OCI-LY7 (cell line): ENCODE measurements at regions not wholly inside any gene's neighbourhood (a gene's known extent, or its start where the extent isn't known, plus 50 kb on each side); places are given as distances from the start of the nearest gene placed in this dataset.

Experiments
- BruUV-seq: library from RNA; stranded (reverse); fragments of 400-500 nt; replicated peaks from 2 replicates; lab custom pipeline; 2021; lab: Mats Ljungman, UMichigan
- CTCF ChIA-PET: fragments of 300-600 bp; sonication (Branson Sonifier 250); formaldehyde crosslinking; loops from one replicate; lab custom pipeline; 2022; ENCODE audit warnings: antibody characterized with exemption; ENCODE audit not compliant: unreplicated experiment; lab: Charles Lee
- POLR2A ChIA-PET: fragments of 300-600 bp; sonication (Branson Sonifier 250); formaldehyde crosslinking; loops from one replicate; lab custom pipeline; 2022; ENCODE audit warnings: antibody characterized with exemption; lab: Charles Lee
- DNase-seq: peaks from one replicate; pipeline ENCODE4 v3.0.0-alpha.2; 2015; ENCODE audit warnings: low spot score
- H2AFZ ChIP-seq: fragments of 200-600 bp; sonication (generic), shearing (Covaris generic); 2 replicates; pipeline ENCODE4 v1.6.1; 2014; ENCODE audit warnings: mild to moderate bottlenecking, antibody characterized with exemption, low read length, moderate library complexity
- H3K27ac ChIP-seq: fragments of 200-600 bp; sonication (generic); 2 replicates; pipeline ENCODE4 v1.5.1; 2014; ENCODE audit warnings: mixed run types, low read depth, mild to moderate bottlenecking, moderate library complexity, low read length, inconsistent platforms; ENCODE audit not compliant: poor library complexity, severe bottlenecking
- H3K36me3 ChIP-seq: fragments of 200-600 bp; sonication (generic); 2 replicates; pipeline ENCODE4 v1.6.1; 2014; ENCODE audit warnings: mild to moderate bottlenecking, antibody characterized with exemption, low read length, moderate library complexity, mixed read lengths; ENCODE audit not compliant: insufficient read depth
- H3K4me1 ChIP-seq: fragments of 200-600 bp; sonication (generic); 2 replicates; pipeline ENCODE4 v1.5.1; 2014; ENCODE audit warnings: mild to moderate bottlenecking, low read length; ENCODE audit not compliant: insufficient read depth, poor library complexity, severe bottlenecking
- H3K4me2 ChIP-seq: fragments of 200-600 bp; sonication (generic); 2 replicates; pipeline ENCODE4 v1.6.1; 2014; ENCODE audit warnings: mild to moderate bottlenecking, low read length
- H3K4me3 ChIP-seq: fragments of 200-600 bp; sonication (generic); 2 replicates; pipeline ENCODE4 v1.5.1; 2014; ENCODE audit warnings: mild to moderate bottlenecking, low read depth, low read length; ENCODE audit not compliant: poor library complexity, severe bottlenecking
- H3K79me2 ChIP-seq: fragments of 200-600 bp; sonication (generic); 2 replicates; pipeline ENCODE4 v1.6.1; 2016; ENCODE audit warnings: low read depth, mild to moderate bottlenecking, low read length, moderate library complexity, mixed read lengths; ENCODE audit not compliant: insufficient read depth
- H3K9me2 ChIP-seq: fragments of 200-600 bp; sonication (generic); 2 replicates; pipeline ENCODE4 v1.6.1; 2016; ENCODE audit warnings: mild to moderate bottlenecking, low read length, mixed read lengths; ENCODE audit not compliant: insufficient read depth
- H3K9me3 ChIP-seq: fragments of 200-600 bp; sonication (generic); 2 replicates; pipeline ENCODE4 v1.6.1; 2014; ENCODE audit warnings: mild to moderate bottlenecking, mixed run types, low read length, mixed read lengths
- H4K20me1 ChIP-seq: fragments of 200-600 bp; sonication (generic); 2 replicates; pipeline ENCODE4 v1.6.1; 2014; ENCODE audit warnings: mild to moderate bottlenecking, antibody characterized with exemption, low read length, moderate library complexity, mixed read lengths; ENCODE audit not compliant: insufficient read depth
- EZH2phosphoT487 ChIP-seq: fragments of 200-600 bp; sonication (generic); IDR thresholded peaks from 2 replicates; pipeline ENCODE4 v1.6.1; 2018; ENCODE audit warnings: low read depth, borderline replicate concordance, mild to moderate bottlenecking, mixed run types, antibody characterized with exemption, low read length, moderate library complexity, mixed read lengths
- intact Hi-C: fragments of 100-400 bp; cut with micrococcal nuclease; formaldehyde crosslinking; loops from one replicate; pipeline ENCODE4 v1.10.0; 2022; ENCODE audit not compliant: unreplicated experiment
- TF ChIP-seq, protein P1 (sequence below): fragments of 200-600 bp; sonication (generic); conservative IDR thresholded peaks from 2 replicates; pipeline ENCODE4 v1.5.1; 2014; ENCODE audit warnings: mild to moderate bottlenecking, antibody characterized with exemption, low read length, moderate library complexity, mixed read lengths

DNA sequence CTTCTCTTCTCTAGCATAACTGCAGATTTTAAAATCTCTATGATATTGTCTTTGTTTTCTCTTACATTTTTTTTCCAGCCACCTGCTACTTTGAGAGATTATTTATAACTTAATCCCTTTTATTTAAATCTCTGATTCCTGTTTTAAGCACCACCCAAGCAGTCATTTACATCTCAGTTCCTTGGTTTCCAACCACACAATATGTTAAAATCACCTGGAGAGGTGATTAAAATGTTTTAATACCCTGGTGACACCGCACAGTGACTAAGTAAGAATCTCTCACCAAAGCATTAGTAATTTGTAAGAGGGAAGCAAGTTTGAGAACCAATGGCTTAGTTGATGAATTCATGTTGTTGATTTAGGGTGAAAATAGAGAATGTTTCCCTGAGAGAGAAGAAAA lies 849.8 kb downstream of the TMTC2 start:
- CTCF ChIA-PET: no interaction called here
- no TSS peak for BruUV-seq
- DNase-seq: no peak

DNA sequence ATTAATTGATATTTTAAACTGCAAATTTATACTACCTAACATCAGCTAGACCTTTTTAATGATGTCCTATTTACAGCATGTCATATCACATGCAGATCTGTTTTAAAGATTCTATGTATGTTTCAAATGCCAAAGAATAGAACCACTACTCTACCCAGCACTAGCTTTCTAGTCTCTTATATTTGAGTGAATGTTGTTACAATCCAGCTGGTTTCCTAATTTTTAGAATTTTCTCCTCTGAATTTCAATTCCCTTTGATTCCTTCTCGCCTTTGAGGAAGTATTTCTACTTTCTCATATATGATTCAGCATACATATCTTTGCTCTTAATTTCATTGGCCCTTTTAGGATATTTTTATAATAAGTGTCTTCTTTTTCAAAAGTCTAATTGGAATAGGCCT lies 841.9 kb downstream of the TMTC2 start:
- Histone ChIP-seq H3K36me3 (no peaks in the 10 kb centered on the region), H4K20me1 (no peaks in the 10 kb centered on the region), H3K9me3 (no peaks in the 10 kb centered on the region), H3K79me2 (no peaks in the 10 kb centered on the region), H3K27ac (no peak overlapping the region), H3K4me3 (no peak overlapping the region), H3K4me1 (no peaks in the 10 kb centered on the region), H2AFZ (no peak overlapping the region), H3K4me2 (no peak overlapping the region), H3K9me2 (no peaks in the 10 kb centered on the region)
- DNase-seq: no peak
- ChIA-PET CTCF (no interaction called here), POLR2A (no interaction called here)
- intact Hi-C loops: no loop called here
- TF ChIP-seq, protein P1, sequence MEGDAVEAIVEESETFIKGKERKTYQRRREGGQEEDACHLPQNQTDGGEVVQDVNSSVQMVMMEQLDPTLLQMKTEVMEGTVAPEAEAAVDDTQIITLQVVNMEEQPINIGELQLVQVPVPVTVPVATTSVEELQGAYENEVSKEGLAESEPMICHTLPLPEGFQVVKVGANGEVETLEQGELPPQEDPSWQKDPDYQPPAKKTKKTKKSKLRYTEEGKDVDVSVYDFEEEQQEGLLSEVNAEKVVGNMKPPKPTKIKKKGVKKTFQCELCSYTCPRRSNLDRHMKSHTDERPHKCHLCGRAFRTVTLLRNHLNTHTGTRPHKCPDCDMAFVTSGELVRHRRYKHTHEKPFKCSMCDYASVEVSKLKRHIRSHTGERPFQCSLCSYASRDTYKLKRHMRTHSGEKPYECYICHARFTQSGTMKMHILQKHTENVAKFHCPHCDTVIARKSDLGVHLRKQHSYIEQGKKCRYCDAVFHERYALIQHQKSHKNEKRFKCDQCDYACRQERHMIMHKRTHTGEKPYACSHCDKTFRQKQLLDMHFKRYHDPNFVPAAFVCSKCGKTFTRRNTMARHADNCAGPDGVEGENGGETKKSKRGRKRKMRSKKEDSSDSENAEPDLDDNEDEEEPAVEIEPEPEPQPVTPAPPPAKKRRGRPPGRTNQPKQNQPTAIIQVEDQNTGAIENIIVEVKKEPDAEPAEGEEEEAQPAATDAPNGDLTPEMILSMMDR: no peak
- TF ChIP-seq EZH2phosphoT487: no peak
- no TSS peak for BruUV-seq

More for the DNA sequence above, 849.8 kb downstream of the TMTC2 start:
- Histone ChIP-seq H4K20me1 (no peaks in the 10 kb centered on the region), H2AFZ (no peak overlapping the region), H3K4me1 (no peaks in the 10 kb centered on the region), H3K79me2 (no peaks in the 10 kb centered on the region), H3K36me3 (no peaks in the 10 kb centered on the region), H3K27ac (no peak overlapping the region), H3K9me3 (no peaks in the 10 kb centered on the region), H3K9me2 (no peaks in the 10 kb centered on the region), H3K4me3 (no peak overlapping the region), H3K4me2 (no peak overlapping the region)
- TF ChIP-seq EZH2phosphoT487: no peak
- TF ChIP-seq, protein P1: no peak
- intact Hi-C loops: no loop called here
- POLR2A ChIA-PET: no interaction called here

DNA sequence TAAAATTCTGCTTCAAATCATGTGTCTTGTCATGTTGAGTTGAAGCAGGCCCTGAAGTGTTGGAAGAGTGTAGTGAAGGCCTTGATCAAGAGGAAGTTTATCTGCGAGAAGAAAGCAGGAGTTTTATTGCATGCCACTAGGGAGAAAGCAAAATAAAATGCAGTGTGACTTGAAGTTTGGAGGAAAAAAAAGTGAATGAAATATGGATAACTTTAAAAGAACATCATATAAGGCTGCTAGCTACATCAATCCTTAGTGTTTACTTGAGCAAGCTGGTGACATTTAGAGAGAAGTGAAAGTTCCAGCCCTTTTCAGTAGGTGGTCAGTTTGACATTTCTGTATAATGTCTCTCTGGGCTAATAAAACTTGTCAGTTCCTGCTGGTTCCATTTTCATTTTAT lies 841.1 kb downstream of the TMTC2 start:
- TF ChIP-seq, protein P1: no peak
- TF ChIP-seq EZH2phosphoT487: no peak
- POLR2A ChIA-PET: no interaction called here

More for the DNA sequence above, 841.1 kb downstream of the TMTC2 start:
- no peak for DNase-seq
- CTCF ChIA-PET: no interaction called here
- Histone ChIP-seq H3K27ac (no peak overlapping the region), H3K9me3 (no peaks in the 10 kb centered on the region), H2AFZ (no peak overlapping the region), H3K79me2 (no peaks in the 10 kb centered on the region), H3K4me2 (no peak overlapping the region), H3K9me2 (no peaks in the 10 kb centered on the region), H3K4me3 (no peak overlapping the region), H3K36me3 (no peaks in the 10 kb centered on the region), H3K4me1 (no peaks in the 10 kb centered on the region), H4K20me1 (no peaks in the 10 kb centered on the region)
- intact Hi-C loops: no loop called here
- no TSS peak for BruUV-seq
